HFFc6 (cell line): ENCODE measurements at regions not wholly inside any gene's neighbourhood (a gene's known extent, or its start where the extent isn't known, plus 50 kb on each side); places are given as distances from the start of the nearest gene placed in this dataset.

Experiments
- DNase-seq: peaks from one replicate; pipeline ENCODE4 v3.0.0-alpha.2; 2018
- H3K27ac Mint-ChIP-seq: 2 replicates; pipeline ENCODE4 v1.8.0; 2020; ENCODE audit warnings: mild to moderate bottlenecking, mixed read lengths
- H3K27me3 Mint-ChIP-seq: 2 replicates; pipeline ENCODE4 v1.8.0; 2021; ENCODE audit warnings: mild to moderate bottlenecking, moderate library complexity, mixed read lengths; ENCODE audit not compliant: insufficient read depth
- H3K36me3 Mint-ChIP-seq: 2 replicates; pipeline ENCODE4 v1.8.0; 2021; ENCODE audit warnings: low read depth, mixed read lengths
- H3K4me1 Mint-ChIP-seq: 2 replicates; pipeline ENCODE4 v1.8.0; 2020; ENCODE audit warnings: low read depth, mixed read lengths
- H3K4me3 Mint-ChIP-seq: 2 replicates; pipeline ENCODE4 v1.8.0; 2020; ENCODE audit warnings: mild to moderate bottlenecking, moderate library complexity, mixed read lengths
- H3K9me3 Mint-ChIP-seq: 2 replicates; pipeline ENCODE4 v1.8.0; 2020; ENCODE audit warnings: mild to moderate bottlenecking, mixed read lengths
- CTCF ChIP-seq: fragments of 200-600 bp; sonication (generic); IDR thresholded peaks from 2 replicates; pipeline ENCODE4 v1.5.0; 2021; ENCODE audit warnings: antibody characterized with exemption, mild to moderate bottlenecking

- TF ChIP-seq CTCF = no peak
- Mint-ChIP-seq H3K4me3 (no peak overlapping the region), H3K4me1 (no peaks in the 10 kb centered on the region), H3K9me3 (no peaks in the 10 kb centered on the region), H3K27me3 (peaks cover 5% of the 10 kb centered on the region), H3K36me3 (no peaks in the 10 kb centered on the region), H3K27ac (no peak overlapping the region)
- DNase-seq = no peak
These were observed 77.3 kb downstream of the MZT1 start for GRCh38 chr13:72650051-72650700.

GRCh38 chr13:72648513-72649065 is 78.8 kb downstream of the MZT1 start:
- H3K4me1 Mint-ChIP-seq = no peaks in the 10 kb centered on the region
- no peaks in the 10 kb centered on the region for H3K36me3 Mint-ChIP-seq
- H3K27me3 Mint-ChIP-seq = peaks cover 5% of the 10 kb centered on the region
- H3K27ac Mint-ChIP-seq = no peak overlapping the region
- no peak for DNase-seq
- no peak overlapping the region for H3K4me3 Mint-ChIP-seq
- H3K9me3 Mint-ChIP-seq = no peaks in the 10 kb centered on the region
- no peak for TF ChIP-seq CTCF

GRCh38 chr13:72647422-72647821 is 80.0 kb downstream of the MZT1 start:
- TF ChIP-seq CTCF = no peak
- Mint-ChIP-seq H3K9me3 (no peaks in the 10 kb centered on the region), H3K36me3 (no peaks in the 10 kb centered on the region), H3K27me3 (peaks cover 5% of the 10 kb centered on the region), H3K27ac (no peak overlapping the region), H3K4me3 (no peak overlapping the region), H3K4me1 (no peaks in the 10 kb centered on the region)
- no peak for DNase-seq

- TF ChIP-seq CTCF = no peak
- H3K36me3 Mint-ChIP-seq = no peaks in the 10 kb centered on the region
- H3K27ac Mint-ChIP-seq = no peak overlapping the region
- DNase-seq = no peak
- no peaks in the 10 kb centered on the region for H3K9me3 Mint-ChIP-seq
- no peak overlapping the region for H3K4me3 Mint-ChIP-seq
- H3K27me3 Mint-ChIP-seq = peaks cover 2% of the 10 kb centered on the region
- no peaks in the 10 kb centered on the region for H3K4me1 Mint-ChIP-seq
These were observed 81.9 kb downstream of the MZT1 start for GRCh38 chr13:72645521-72645920.

GRCh38 chr13:72643311-72643989 is 84.0 kb downstream of the MZT1 start:
- H3K27ac Mint-ChIP-seq = no peak overlapping the region
- H3K4me1 Mint-ChIP-seq = no peaks in the 10 kb centered on the region
- no peak overlapping the region for H3K4me3 Mint-ChIP-seq
- H3K36me3 Mint-ChIP-seq = no peaks in the 10 kb centered on the region
- DNase-seq = peak; percentile 23
- H3K27me3 Mint-ChIP-seq = peaks cover 2% of the 10 kb centered on the region
- peak; percentile 87 for TF ChIP-seq CTCF
- no peaks in the 10 kb centered on the region for H3K9me3 Mint-ChIP-seq
